Neural cell (in vitro differentiated cells): ENCODE measurements at regions not wholly inside any gene's neighbourhood (a gene's known extent, or its start where the extent isn't known, plus 50 kb on each side); places are given as distances from the start of the nearest gene placed in this dataset.

Experiments used
- CTCF ChIP-seq: fragments of 450-650 bp; IDR thresholded peaks from 2 replicates; pipeline ENCODE4 v1.5.1; 2014; ENCODE audit warnings: antibody characterized with exemption, mild to moderate bottlenecking, moderate library complexity; ENCODE audit not compliant: poor library complexity, severe bottlenecking
- EP300 ChIP-seq: fragments of 450-650 bp; conservative IDR thresholded peaks from 2 replicates; pipeline ENCODE4 v1.6.1; 2014; ENCODE audit warnings: antibody characterized with exemption, mild to moderate bottlenecking, moderate library complexity; ENCODE audit not compliant: poor library complexity, severe bottlenecking
- EZH2 ChIP-seq: fragments of 200-600, 300-800 bp; shearing (Covaris generic), sonication (generic); IDR thresholded peaks from 2 replicates; pipeline ENCODE4 v1.6.1; 2014; ENCODE audit warnings: antibody characterized with exemption, low read length, borderline replicate concordance, mild to moderate bottlenecking; ENCODE audit not compliant: insufficient read depth, poor library complexity, severe bottlenecking
- MXI1 ChIP-seq: fragments of 450-650 bp; conservative IDR thresholded peaks from 2 replicates; pipeline ENCODE4 v1.6.1; 2014; ENCODE audit warnings: antibody characterized with exemption, mild to moderate bottlenecking; ENCODE audit not compliant: poor library complexity, severe bottlenecking
- RAD21 ChIP-seq: fragments of 450-650 bp; conservative IDR thresholded peaks from 2 replicates; pipeline ENCODE4 v1.6.1; 2014; ENCODE audit warnings: antibody characterized with exemption, mild to moderate bottlenecking, moderate library complexity
- REST ChIP-seq: IDR thresholded peaks from 2 replicates; pipeline ENCODE4 v1.6.1; 2012; ENCODE audit warnings: borderline replicate concordance
- TAF1 ChIP-seq: IDR thresholded peaks from 2 replicates; pipeline ENCODE4 v1.6.1; 2012; ENCODE audit warnings: low read depth

- TF ChIP-seq CTCF = no peak
- TF ChIP-seq RAD21 = no peak
- no peak for TF ChIP-seq REST
- no peak for TF ChIP-seq EP300
- TF ChIP-seq EZH2 = no peak
- TF ChIP-seq TAF1 = no peak
- TF ChIP-seq MXI1 = no peak
Measured at GRCh38 chr2:64932116-64932370, 57.2 kb upstream of the SLC1A4 start.
